IMR-90 (cell line): ENCODE measurements at regions not wholly inside any gene's neighbourhood (a gene's known extent, or its start where the extent isn't known, plus 50 kb on each side); places are given as distances from the start of the nearest gene placed in this dataset.

ENCODE experiments used
- ATAC-seq: fragments of 200-7000 bp; cut with Tn5 transposase; 2 replicates; pipeline ENCODE4 v1.9.1; 2020; ENCODE audit warnings: low read depth, mild to moderate bottlenecking, moderate library complexity
- BruUV-seq: library from RNA; stranded (reverse); fragments of 400-500 nt; replicated peaks from 2 replicates; lab custom pipeline; 2021; lab: Mats Ljungman, UMichigan
- CTCF ChIA-PET: fragments of 300-600 bp; formaldehyde crosslinking; extraction: SDS; loops from one replicate; lab custom pipeline; 2021; ENCODE audit warnings: antibody characterized with exemption; lab: Yijun Ruan, JAX
- POLR2A ChIA-PET: fragments of 300-600 bp; sonication (Branson Sonifier 250); formaldehyde crosslinking; loops from one replicate; lab custom pipeline; 2022; ENCODE audit warnings: antibody characterized with exemption; ENCODE audit not compliant: unreplicated experiment; lab: Charles Lee
- DNase-seq: peaks from one replicate; pipeline ENCODE4 v3.0.0; 2013
- H2AFZ ChIP-seq: replicated peaks from 2 replicates; pipeline ENCODE3; 2013; ENCODE audit warnings: low read length, mild to moderate bottlenecking; ENCODE audit not compliant: poor library complexity
- H2AK5ac ChIP-seq: 2 replicates; pipeline ENCODE4 v1.6.1; 2013; ENCODE audit warnings: low read depth, low read length, inconsistent platforms
- H2AK9ac ChIP-seq: replicated peaks from 2 replicates; pipeline ENCODE3; 2013; ENCODE audit warnings: mild to moderate bottlenecking, low read depth, low read length, moderate library complexity; ENCODE audit not compliant: poor library complexity
- H2BK120ac ChIP-seq: 2 replicates; pipeline ENCODE4 v1.6.1; 2013; ENCODE audit warnings: low read depth, low read length, inconsistent platforms
- H2BK15ac ChIP-seq: 3 replicates; pipeline ENCODE4 v1.6.1; 2013; ENCODE audit warnings: low read depth, low read length, inconsistent platforms
- H2BK20ac ChIP-seq: 2 replicates; pipeline ENCODE4 v1.6.1; 2013; ENCODE audit warnings: low read depth, mild to moderate bottlenecking, inconsistent platforms, low read length, moderate library complexity
- H2BK5ac ChIP-seq: 2 replicates; pipeline ENCODE4 v1.6.1; 2013; ENCODE audit warnings: mild to moderate bottlenecking, low read depth, low read length, inconsistent platforms; ENCODE audit not compliant: poor library complexity, severe bottlenecking
- H3K14ac ChIP-seq: replicated peaks from 2 replicates; pipeline ENCODE4 v1.6.1; 2013; ENCODE audit warnings: low read depth, low read length, inconsistent platforms
- H3K18ac ChIP-seq: 2 replicates; pipeline ENCODE4 v1.6.1; 2013; ENCODE audit warnings: low read depth, low read length, control low read depth
- H3K23ac ChIP-seq: 2 replicates; pipeline ENCODE4 v1.6.1; 2013; ENCODE audit warnings: low read depth, low read length, inconsistent platforms
- H3K27ac ChIP-seq: 2 replicates; pipeline ENCODE4 v1.5.1; 2013; ENCODE audit warnings: mild to moderate bottlenecking, control low read depth, low read length; ENCODE audit not compliant: insufficient read depth
- H3K27me3 ChIP-seq: 2 replicates; pipeline ENCODE4 v1.6.1; 2013; ENCODE audit warnings: low read length; ENCODE audit not compliant: control insufficient read depth, insufficient read depth
- H3K36me3 ChIP-seq: 2 replicates; pipeline ENCODE4 v1.6.1; 2013; ENCODE audit warnings: low read length, mixed read lengths; ENCODE audit not compliant: control insufficient read depth, insufficient read depth
- H3K4ac ChIP-seq: 2 replicates; pipeline ENCODE4 v1.6.1; 2013; ENCODE audit warnings: low read depth, low read length, inconsistent platforms
- H3K4me1 ChIP-seq: 2 replicates; pipeline ENCODE4 v1.6.1; 2013; ENCODE audit warnings: low read length, mixed read lengths; ENCODE audit not compliant: control insufficient read depth, insufficient read depth
- H3K4me2 ChIP-seq: 2 replicates; pipeline ENCODE4 v1.6.1; 2013; ENCODE audit warnings: low read depth, mild to moderate bottlenecking, control low read depth, low read length, moderate library complexity
- H3K4me3 ChIP-seq: 2 replicates; pipeline ENCODE4 v1.5.1; 2013; ENCODE audit warnings: low read depth, mild to moderate bottlenecking, control low read depth, low read length, moderate library complexity; ENCODE audit not compliant: insufficient read depth
- H3K56ac ChIP-seq: 2 replicates; pipeline ENCODE4 v1.6.1; 2013; ENCODE audit warnings: low read length, inconsistent platforms; ENCODE audit not compliant: insufficient read depth; ENCODE audit errors: extremely low read depth
- H3K79me1 ChIP-seq, 2 experiments: 2 replicates each; pipeline ENCODE4 v1.6.1; 2013; ENCODE audit warnings: low read length in 2 of 2, inconsistent platforms in 1 of 2, low read depth in 1 of 2
- H3K9ac ChIP-seq: 2 replicates; pipeline ENCODE4 v1.6.1; 2013; ENCODE audit warnings: low read depth, low read length, control low read depth
- H3K9me1 ChIP-seq: 2 replicates; pipeline ENCODE4 v1.6.1; 2013; ENCODE audit warnings: low read length, inconsistent platforms; ENCODE audit not compliant: insufficient read depth
- H3K9me3 ChIP-seq: 2 replicates; pipeline ENCODE4 v1.6.1; 2013; ENCODE audit warnings: low read length; ENCODE audit not compliant: control insufficient read depth, insufficient read depth
- H4K20me1 ChIP-seq: 2 replicates; pipeline ENCODE4 v1.6.1; 2013; ENCODE audit warnings: low read length, inconsistent platforms; ENCODE audit not compliant: insufficient read depth
- H4K5ac ChIP-seq: 2 replicates; pipeline ENCODE4 v1.6.1; 2013; ENCODE audit warnings: mild to moderate bottlenecking, low read depth, low read length, control low read depth
- H4K8ac ChIP-seq, 2 experiments: 2 replicates each; pipeline ENCODE4 v1.6.1; 2013; ENCODE audit warnings: low read depth in 2 of 2, low read length in 2 of 2, control low read depth in 1 of 2, inconsistent platforms in 1 of 2
- H4K91ac ChIP-seq: 2 replicates; pipeline ENCODE4 v1.6.1; 2013; ENCODE audit warnings: low read depth, low read length, inconsistent platforms; ENCODE audit not compliant: insufficient read depth
- BHLHE40 ChIP-seq: fragments of 150-350 bp; IDR thresholded peaks from 2 replicates; pipeline ENCODE4 v1.6.1; 2016; ENCODE audit warnings: mild to moderate bottlenecking, low read depth, low read length
- CEBPB ChIP-seq: IDR thresholded peaks from 2 replicates; pipeline ENCODE4 v1.6.1; 2012; ENCODE audit warnings: low read depth, low read length, improper control_type of control experiment
- CHD1 ChIP-seq: IDR thresholded peaks from 2 replicates; pipeline ENCODE4 v1.6.1; 2012; ENCODE audit warnings: low read depth, low read length, improper control_type of control experiment
- FOS ChIP-seq: fragments of 150-350 bp; IDR thresholded peaks from 2 replicates; pipeline ENCODE4 v1.6.1; 2016; ENCODE audit warnings: low read depth, low read length
- MAFK ChIP-seq: IDR thresholded peaks from 2 replicates; pipeline ENCODE4 v1.6.1; 2012; ENCODE audit warnings: low read depth, low read length, improper control_type of control experiment
- MAZ ChIP-seq: IDR thresholded peaks from 2 replicates; pipeline ENCODE4 v1.6.1; 2012; ENCODE audit warnings: low read depth, mild to moderate bottlenecking, low read length, improper control_type of control experiment, moderate library complexity, borderline replicate concordance
- MXI1 ChIP-seq: IDR thresholded peaks from 2 replicates; pipeline ENCODE4 v1.6.1; 2012; ENCODE audit warnings: low read depth, mild to moderate bottlenecking, low read length, moderate library complexity, borderline replicate concordance
- NFE2L2 ChIP-seq: fragments of 150-350 bp; IDR thresholded peaks from 2 replicates; pipeline ENCODE4 v1.6.1; 2016; ENCODE audit warnings: low read depth, mild to moderate bottlenecking, low read length
- POLR2A ChIP-seq: IDR thresholded peaks from 2 replicates; pipeline ENCODE4 v1.6.1; 2012; ENCODE audit warnings: mild to moderate bottlenecking, low read depth, low read length
- RAD21 ChIP-seq: IDR thresholded peaks from 2 replicates; pipeline ENCODE4 v1.6.1; 2012; ENCODE audit warnings: low read length, improper control_type of control experiment
- RCOR1 ChIP-seq: IDR thresholded peaks from 2 replicates; pipeline ENCODE4 v1.6.1; 2012; ENCODE audit warnings: mild to moderate bottlenecking, low read length, improper control_type of control experiment; ENCODE audit not compliant: insufficient replicate concordance
- RFX5 ChIP-seq: IDR thresholded peaks from 2 replicates; pipeline ENCODE4 v1.8.0; 2012; ENCODE audit warnings: low read depth, mild to moderate bottlenecking, low read length, moderate library complexity
- SMC3 ChIP-seq: fragments of 150-350 bp; IDR thresholded peaks from 2 replicates; pipeline ENCODE4 v1.6.1; 2016; ENCODE audit warnings: low read depth, mild to moderate bottlenecking, antibody characterized with exemption, low read length, moderate library complexity
- WGBS, 2 experiments: methylation state at CpG; one replicate each; pipeline versions ENCODE4 v1.1.5 to v1.1.7; 2013; ENCODE audit warnings: missing lambda C conversion rate in 2 of 2; ENCODE audit not compliant: insufficient read length in 1 of 2; ENCODE audit errors: extremely low coverage in 2 of 2; 5-methylcytosine and 5-hydroxymethylcytosine counted together
- dilution Hi-C: fragments of 300-500 bp; cut with HindIII; formaldehyde crosslinking; loops from one replicate; pipeline ENCODE4 v1.14.3; 2018; ENCODE audit warnings: low sequenced_read_pairs; ENCODE audit not compliant: unreplicated experiment
- in situ Hi-C: fragments of 300-500 bp; cut with MboI; formaldehyde crosslinking; loops from 3 replicates; pipeline ENCODE4 v1.14.3; 2019; ENCODE audit warnings: low sequenced_read_pairs, inconsistent platforms, mixed read lengths
- intact Hi-C: fragments of 100-400 bp; cut with micrococcal nuclease; formaldehyde crosslinking; loops from 2 replicates; pipeline ENCODE4 v1.10.0; 2022
- TF ChIP-seq, protein P1 (sequence below): fragments of 150-350 bp; IDR thresholded peaks from 2 replicates; pipeline ENCODE4 v1.6.1; 2016; ENCODE audit warnings: low read depth, mild to moderate bottlenecking, low read length, moderate library complexity, borderline replicate concordance
- TF ChIP-seq, protein P2 (sequence below): conservative IDR thresholded peaks from 2 replicates; pipeline ENCODE4 v1.5.1; 2012; ENCODE audit warnings: mild to moderate bottlenecking, low read depth, low read length, improper control_type of control experiment
- TF ChIP-seq, protein P3 (sequence below): fragments of 150-350 bp; IDR thresholded peaks from 2 replicates; pipeline ENCODE4 v1.6.1; 2017; ENCODE audit warnings: mild to moderate bottlenecking, antibody characterized with exemption, low read length, low read depth

DNA sequence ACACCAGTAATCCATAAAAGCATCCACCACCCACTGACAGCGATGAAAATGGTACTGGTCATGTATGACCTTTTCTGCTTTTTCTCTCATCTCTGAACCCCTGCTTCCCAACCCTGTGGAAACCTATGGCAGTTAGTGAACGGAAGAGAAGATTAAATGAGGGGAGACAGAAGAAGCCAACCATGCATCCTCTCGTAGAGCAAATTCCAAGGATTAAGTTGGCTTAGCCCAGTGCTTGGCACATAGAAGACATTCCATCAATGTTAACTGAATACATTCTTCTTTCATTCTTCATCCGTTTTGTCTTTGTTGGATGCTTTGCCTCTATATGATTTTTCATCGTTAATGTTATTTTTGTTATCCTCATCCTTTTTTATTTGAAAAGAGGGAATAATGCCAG, 339.7 kb upstream of the FLRT2 start:
- no peak for DNase-seq
- no peak overlapping the region for H3K27ac ChIP-seq
- H2AFZ ChIP-seq = no peak overlapping the region
- no peak for ATAC-seq
- H4K8ac ChIP-seq = no peak overlapping the region
- H4K20me1 ChIP-seq = no peaks in the 10 kb centered on the region
- no peak overlapping the region for H4K91ac ChIP-seq
- no peak overlapping the region for H3K9ac ChIP-seq
- H3K36me3 ChIP-seq = no peaks in the 10 kb centered on the region
- no peaks in the 10 kb centered on the region for H3K4me1 ChIP-seq
- no peaks in the 10 kb centered on the region for H3K79me1 ChIP-seq
- TF ChIP-seq RFX5 (no peak), POLR2A (no peak), CEBPB (no peak), MXI1 (no peak), MAFK (no peak), MAZ (no peak), SMC3 (no peak), FOS (no peak), CHD1 (no peak), NFE2L2 (no peak), BHLHE40 (no peak), RCOR1 (no peak), RAD21 (no peak)
- TF ChIP-seq, protein P1, sequence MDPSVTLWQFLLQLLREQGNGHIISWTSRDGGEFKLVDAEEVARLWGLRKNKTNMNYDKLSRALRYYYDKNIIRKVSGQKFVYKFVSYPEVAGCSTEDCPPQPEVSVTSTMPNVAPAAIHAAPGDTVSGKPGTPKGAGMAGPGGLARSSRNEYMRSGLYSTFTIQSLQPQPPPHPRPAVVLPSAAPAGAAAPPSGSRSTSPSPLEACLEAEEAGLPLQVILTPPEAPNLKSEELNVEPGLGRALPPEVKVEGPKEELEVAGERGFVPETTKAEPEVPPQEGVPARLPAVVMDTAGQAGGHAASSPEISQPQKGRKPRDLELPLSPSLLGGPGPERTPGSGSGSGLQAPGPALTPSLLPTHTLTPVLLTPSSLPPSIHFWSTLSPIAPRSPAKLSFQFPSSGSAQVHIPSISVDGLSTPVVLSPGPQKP = no peak
- TF ChIP-seq, protein P2, sequence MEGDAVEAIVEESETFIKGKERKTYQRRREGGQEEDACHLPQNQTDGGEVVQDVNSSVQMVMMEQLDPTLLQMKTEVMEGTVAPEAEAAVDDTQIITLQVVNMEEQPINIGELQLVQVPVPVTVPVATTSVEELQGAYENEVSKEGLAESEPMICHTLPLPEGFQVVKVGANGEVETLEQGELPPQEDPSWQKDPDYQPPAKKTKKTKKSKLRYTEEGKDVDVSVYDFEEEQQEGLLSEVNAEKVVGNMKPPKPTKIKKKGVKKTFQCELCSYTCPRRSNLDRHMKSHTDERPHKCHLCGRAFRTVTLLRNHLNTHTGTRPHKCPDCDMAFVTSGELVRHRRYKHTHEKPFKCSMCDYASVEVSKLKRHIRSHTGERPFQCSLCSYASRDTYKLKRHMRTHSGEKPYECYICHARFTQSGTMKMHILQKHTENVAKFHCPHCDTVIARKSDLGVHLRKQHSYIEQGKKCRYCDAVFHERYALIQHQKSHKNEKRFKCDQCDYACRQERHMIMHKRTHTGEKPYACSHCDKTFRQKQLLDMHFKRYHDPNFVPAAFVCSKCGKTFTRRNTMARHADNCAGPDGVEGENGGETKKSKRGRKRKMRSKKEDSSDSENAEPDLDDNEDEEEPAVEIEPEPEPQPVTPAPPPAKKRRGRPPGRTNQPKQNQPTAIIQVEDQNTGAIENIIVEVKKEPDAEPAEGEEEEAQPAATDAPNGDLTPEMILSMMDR = no peak
- TF ChIP-seq, protein P3, sequence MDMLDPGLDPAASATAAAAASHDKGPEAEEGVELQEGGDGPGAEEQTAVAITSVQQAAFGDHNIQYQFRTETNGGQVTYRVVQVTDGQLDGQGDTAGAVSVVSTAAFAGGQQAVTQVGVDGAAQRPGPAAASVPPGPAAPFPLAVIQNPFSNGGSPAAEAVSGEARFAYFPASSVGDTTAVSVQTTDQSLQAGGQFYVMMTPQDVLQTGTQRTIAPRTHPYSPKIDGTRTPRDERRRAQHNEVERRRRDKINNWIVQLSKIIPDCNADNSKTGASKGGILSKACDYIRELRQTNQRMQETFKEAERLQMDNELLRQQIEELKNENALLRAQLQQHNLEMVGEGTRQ = no peak
- no peak overlapping the region for H2BK120ac ChIP-seq
- no peak overlapping the region for H3K4me3 ChIP-seq
- H2BK5ac ChIP-seq = no peak overlapping the region
- no peak overlapping the region for H3K18ac ChIP-seq
- BruUV-seq = no TSS peak
- in situ Hi-C loops = no loop called here
- intact Hi-C loops = loop anchor here (10.0 kb wide), 1 partner anchor 1885 kb away; no protein-coding TSS in a partner anchor
- dilution Hi-C loops = no loop called here
- no peak overlapping the region for H3K56ac ChIP-seq
- WGBS, 2 experiments = no CpG with 5 or more reads among the region's 5 CpGs
- no peak overlapping the region for H3K4me2 ChIP-seq
- no peak overlapping the region for H3K4ac ChIP-seq
- H3K9me1 ChIP-seq = no peaks in the 10 kb centered on the region
- no peak overlapping the region for H4K5ac ChIP-seq
- no peak overlapping the region for H2AK9ac ChIP-seq
- no peak overlapping the region for H2BK20ac ChIP-seq
- no peaks in the 10 kb centered on the region for H3K9me3 ChIP-seq
- no peaks in the 10 kb centered on the region for H3K27me3 ChIP-seq
- no peak overlapping the region for H3K14ac ChIP-seq
- no peak overlapping the region for H3K23ac ChIP-seq
- ChIA-PET POLR2A (no interaction called here), CTCF (no interaction called here)
- no peak overlapping the region for H2BK15ac ChIP-seq
- no peak overlapping the region for H2AK5ac ChIP-seq
